ENCODE measurements at regions not wholly inside any gene's neighbourhood (a gene's known extent, or its start where the extent isn't known, plus 50 kb on each side); places are given as distances from the start of the nearest gene placed in this dataset.

GRCh38 chr12:77253321-77253720 lies 188.0 kb upstream of the E2F7 start:
- Histone ChIP-seq H4K8ac (ENCODE audit: low read depth, low read length) (no peak overlapping the region), H2BK5ac (ENCODE audit: low read depth, low read length, poor library complexity) (no peak overlapping the region), H3K9me3 (ENCODE audit: insufficient read depth, low read depth, low read length) (no peaks in the 10 kb centered on the region), H2AFZ (ENCODE audit: insufficient read depth, low read length, poor library complexity) (no peak overlapping the region), H4K12ac (ENCODE audit: low read depth, low read length) (no peak overlapping the region), H2AK5ac (ENCODE audit: low read length) (no peak overlapping the region), H3K4me1 (ENCODE audit: control insufficient read depth in 1 of 2, insufficient read depth in 2 of 2, low read length in 2 of 2) (no peaks in the 10 kb centered on the region), H2BK120ac (ENCODE audit: insufficient read depth, low read length, poor library complexity) (no peak overlapping the region), H3K4me2 (ENCODE audit: low read length) (no peak overlapping the region), H3K79me2 (ENCODE audit: control insufficient read depth, insufficient read depth, low read length, poor library complexity) (no peaks in the 10 kb centered on the region), H3K4ac (ENCODE audit: low read depth, low read length) (no peak overlapping the region), H2BK12ac (ENCODE audit: low read length) (no peak overlapping the region), H3K36me3 (ENCODE audit: control insufficient read depth in 1 of 2, insufficient read depth in 2 of 2, low read length in 2 of 2) (no peaks in the 10 kb centered on the region), H3K14ac (ENCODE audit: low read length) (no peak overlapping the region), H3K9ac (ENCODE audit: low read length) (no peak overlapping the region), H3K4me3 (ENCODE audit: low read depth, low read length) (no peak overlapping the region), H4K91ac (ENCODE audit: low read depth, low read length) (no peak overlapping the region), H3K27ac (ENCODE audit: low read depth, low read length) (no peak overlapping the region), H3K23ac (ENCODE audit: low read length) (no peak overlapping the region), H3K18ac (ENCODE audit: low read length) (no peak overlapping the region), H3K79me1 (ENCODE audit: low read length) (no peaks in the 10 kb centered on the region), H3K27me3 (ENCODE audit: insufficient read depth, low read length) (no peaks in the 10 kb centered on the region)
- DNase-seq = no peak
- no CpG with 5 or more reads among the region's 2 CpGs for WGBS (ENCODE audit: extremely low coverage, insufficient coverage, insufficient read length)

- no peak overlapping the region for H4K8ac ChIP-seq (ENCODE audit: low read depth, low read length)
- H3K4me3 ChIP-seq (ENCODE audit: low read depth, low read length) = no peak overlapping the region
- H3K14ac ChIP-seq (ENCODE audit: low read length) = no peak overlapping the region
- H2AK5ac ChIP-seq (ENCODE audit: low read length) = no peak overlapping the region
- H4K12ac ChIP-seq (ENCODE audit: low read depth, low read length) = no peak overlapping the region
- H2AFZ ChIP-seq (ENCODE audit: insufficient read depth, low read length, poor library complexity) = no peak overlapping the region
- no peak overlapping the region for H3K27ac ChIP-seq (ENCODE audit: low read depth, low read length)
- H3K9me3 ChIP-seq (ENCODE audit: insufficient read depth, low read depth, low read length) = no peaks in the 10 kb centered on the region
- H3K27me3 ChIP-seq (ENCODE audit: insufficient read depth, low read length) = no peaks in the 10 kb centered on the region
- H2BK120ac ChIP-seq (ENCODE audit: insufficient read depth, low read length, poor library complexity) = no peak overlapping the region
- WGBS (ENCODE audit: extremely low coverage, insufficient coverage, insufficient read length) = no CpG with 5 or more reads among the region's 2 CpGs
- no peak overlapping the region for H3K4ac ChIP-seq (ENCODE audit: low read depth, low read length)
- H3K23ac ChIP-seq (ENCODE audit: low read length) = no peak overlapping the region
- H3K79me1 ChIP-seq (ENCODE audit: low read length) = no peaks in the 10 kb centered on the region
- peaks cover 0 to 2% of the 10 kb centered on the region in 2 experiments for H3K36me3 ChIP-seq (ENCODE audit: control insufficient read depth in 1 of 2, insufficient read depth in 2 of 2, low read length in 2 of 2)
- H3K79me2 ChIP-seq (ENCODE audit: control insufficient read depth, insufficient read depth, low read length, poor library complexity) = no peaks in the 10 kb centered on the region
- no peak overlapping the region for H3K9ac ChIP-seq (ENCODE audit: low read length)
- no peak overlapping the region for H3K18ac ChIP-seq (ENCODE audit: low read length)
- H3K4me1 ChIP-seq (ENCODE audit: control insufficient read depth in 1 of 2, insufficient read depth in 2 of 2, low read length in 2 of 2) = no peaks in the 10 kb centered on the region
- no peak overlapping the region for H4K91ac ChIP-seq (ENCODE audit: low read depth, low read length)
- no peak overlapping the region for H3K4me2 ChIP-seq (ENCODE audit: low read length)
- H2BK12ac ChIP-seq (ENCODE audit: low read length) = no peak overlapping the region
- no peak for DNase-seq
- H2BK5ac ChIP-seq (ENCODE audit: low read depth, low read length, poor library complexity) = no peak overlapping the region
These were observed 186.4 kb upstream of the E2F7 start for GRCh38 chr12:77251799-77252198.

- H3K18ac ChIP-seq (ENCODE audit: low read length) = no peak overlapping the region
- H3K4me1 ChIP-seq (ENCODE audit: control insufficient read depth in 1 of 2, insufficient read depth in 2 of 2, low read length in 2 of 2) = no peaks in the 10 kb centered on the region
- no peaks in the 10 kb centered on the region for H3K79me2 ChIP-seq (ENCODE audit: control insufficient read depth, insufficient read depth, low read length, poor library complexity)
- peaks cover 0 to 2% of the 10 kb centered on the region in 2 experiments for H3K36me3 ChIP-seq (ENCODE audit: control insufficient read depth in 1 of 2, insufficient read depth in 2 of 2, low read length in 2 of 2)
- H2AFZ ChIP-seq (ENCODE audit: insufficient read depth, low read length, poor library complexity) = no peak overlapping the region
- no peak overlapping the region for H3K9ac ChIP-seq (ENCODE audit: low read length)
- no peak overlapping the region for H4K12ac ChIP-seq (ENCODE audit: low read depth, low read length)
- WGBS (ENCODE audit: extremely low coverage, insufficient coverage, insufficient read length) = no CpG with 5 or more reads among the region's 5 CpGs
- no peak overlapping the region for H2BK5ac ChIP-seq (ENCODE audit: low read depth, low read length, poor library complexity)
- no peak overlapping the region for H3K4me2 ChIP-seq (ENCODE audit: low read length)
- no peak overlapping the region for H3K14ac ChIP-seq (ENCODE audit: low read length)
- no peak overlapping the region for H4K8ac ChIP-seq (ENCODE audit: low read depth, low read length)
- no peak overlapping the region for H3K4ac ChIP-seq (ENCODE audit: low read depth, low read length)
- H3K23ac ChIP-seq (ENCODE audit: low read length) = no peak overlapping the region
- H3K9me3 ChIP-seq (ENCODE audit: insufficient read depth, low read depth, low read length) = no peaks in the 10 kb centered on the region
- H4K91ac ChIP-seq (ENCODE audit: low read depth, low read length) = no peak overlapping the region
- DNase-seq = no peak
- no peak overlapping the region for H2AK5ac ChIP-seq (ENCODE audit: low read length)
- no peak overlapping the region for H2BK12ac ChIP-seq (ENCODE audit: low read length)
- no peak overlapping the region for H2BK120ac ChIP-seq (ENCODE audit: insufficient read depth, low read length, poor library complexity)
- no peak overlapping the region for H3K27ac ChIP-seq (ENCODE audit: low read depth, low read length)
- H3K4me3 ChIP-seq (ENCODE audit: low read depth, low read length) = no peak overlapping the region
- no peaks in the 10 kb centered on the region for H3K79me1 ChIP-seq (ENCODE audit: low read length)
- H3K27me3 ChIP-seq (ENCODE audit: insufficient read depth, low read length) = no peaks in the 10 kb centered on the region
These were observed 184.5 kb upstream of the E2F7 start for GRCh38 chr12:77249892-77250291.

- no peak overlapping the region for H2BK12ac ChIP-seq (ENCODE audit: low read length)
- no peak overlapping the region for H3K14ac ChIP-seq (ENCODE audit: low read length)
- H3K18ac ChIP-seq (ENCODE audit: low read length) = no peak overlapping the region
- H2AFZ ChIP-seq (ENCODE audit: insufficient read depth, low read length, poor library complexity) = no peak overlapping the region
- H3K4ac ChIP-seq (ENCODE audit: low read depth, low read length) = no peak overlapping the region
- WGBS (ENCODE audit: extremely low coverage, insufficient coverage, insufficient read length) = no CpG with 5 or more reads among the region's 2 CpGs
- H4K12ac ChIP-seq (ENCODE audit: low read depth, low read length) = no peak overlapping the region
- H3K27ac ChIP-seq (ENCODE audit: low read depth, low read length) = no peak overlapping the region
- no peak for DNase-seq
- H3K36me3 ChIP-seq (ENCODE audit: control insufficient read depth in 1 of 2, insufficient read depth in 2 of 2, low read length in 2 of 2) = peaks cover 0 to 2% of the 10 kb centered on the region in 2 experiments
- no peak overlapping the region for H3K4me2 ChIP-seq (ENCODE audit: low read length)
- no peaks in the 10 kb centered on the region for H3K9me3 ChIP-seq (ENCODE audit: insufficient read depth, low read depth, low read length)
- H3K9ac ChIP-seq (ENCODE audit: low read length) = no peak overlapping the region
- no peak overlapping the region for H2BK5ac ChIP-seq (ENCODE audit: low read depth, low read length, poor library complexity)
- no peaks in the 10 kb centered on the region for H3K79me1 ChIP-seq (ENCODE audit: low read length)
- H2BK120ac ChIP-seq (ENCODE audit: insufficient read depth, low read length, poor library complexity) = no peak overlapping the region
- H4K91ac ChIP-seq (ENCODE audit: low read depth, low read length) = no peak overlapping the region
- H3K27me3 ChIP-seq (ENCODE audit: insufficient read depth, low read length) = no peaks in the 10 kb centered on the region
- no peak overlapping the region for H4K8ac ChIP-seq (ENCODE audit: low read depth, low read length)
- no peaks in the 10 kb centered on the region for H3K4me1 ChIP-seq (ENCODE audit: control insufficient read depth in 1 of 2, insufficient read depth in 2 of 2, low read length in 2 of 2)
- no peak overlapping the region for H2AK5ac ChIP-seq (ENCODE audit: low read length)
- no peaks in the 10 kb centered on the region for H3K79me2 ChIP-seq (ENCODE audit: control insufficient read depth, insufficient read depth, low read length, poor library complexity)
- H3K4me3 ChIP-seq (ENCODE audit: low read depth, low read length) = no peak overlapping the region
- H3K23ac ChIP-seq (ENCODE audit: low read length) = no peak overlapping the region
These were observed 182.7 kb upstream of the E2F7 start for GRCh38 chr12:77248036-77248435.
